ENCODE measurements at regions not wholly inside any gene's neighbourhood (a gene's known extent, or its start where the extent isn't known, plus 50 kb on each side); places are given as distances from the start of the nearest gene placed in this dataset.
A peak's percentile ranks its signal among the peaks of the same experiment; 100 is the strongest.

GRCh38 chr3:104519468-104520227 is 847.1 kb upstream of the ALCAM start:
- Histone ChIP-seq H3K4me1 (no peaks in the 10 kb centered on the region), H3K9me3 (no peaks in the 10 kb centered on the region), H3K4me3 (no peak overlapping the region), H3K27ac (no peak overlapping the region), H3K36me3 (no peaks in the 10 kb centered on the region), H3K27me3 (no peaks in the 10 kb centered on the region)
- ATAC-seq = no peak
- WGBS, 4 donors = 26 to 48% (median 34%) methylated on average over 4 of the region's 4 CpGs
- intact Hi-C loops (cut with DNase I) = no loop called here
- DNase-seq = no peak
- TF ChIP-seq POLR2A (IDR thresholded peaks at IDR 0.05) = no peak

- TF ChIP-seq CTCF (IDR thresholded peaks at IDR 0.05) (no peak), POLR2A (IDR thresholded peaks at IDR 0.05) (no peak)
- 61 to 74% (median 68%) methylated on average over 3 of the region's 3 CpGs for WGBS, 4 donors
- Histone ChIP-seq H3K4me3 (no peak overlapping the region), H3K27ac (no peak overlapping the region), H3K36me3 (no peaks in the 10 kb centered on the region), H3K27me3 (no peaks in the 10 kb centered on the region), H3K4me1 (no peaks in the 10 kb centered on the region), H3K9me3 (no peaks in the 10 kb centered on the region)
- ATAC-seq (no peak), DNase-seq (no peak)
- intact Hi-C loops (cut with DNase I) = no loop called here
Measured at GRCh38 chr3:104520228-104520655, 846.5 kb upstream of the ALCAM start.

- no peaks in the 10 kb centered on the region for H3K36me3 ChIP-seq
- ATAC-seq (no peak), DNase-seq (peak in 1 of 5 donors; percentile 33)
- 65 to 75% (median 71%) methylated on average over 7 of the region's 7 CpGs for WGBS, 4 donors
- H3K27me3 ChIP-seq = no peaks in the 10 kb centered on the region
- intact Hi-C loops (cut with DNase I) = no loop called here
- H3K4me1 ChIP-seq = no peaks in the 10 kb centered on the region
- H3K4me3 ChIP-seq = no peak overlapping the region
- no peak for TF ChIP-seq POLR2A (IDR thresholded peaks at IDR 0.05)
- no peak for TF ChIP-seq CTCF (IDR thresholded peaks at IDR 0.05)
- no peaks in the 10 kb centered on the region for H3K9me3 ChIP-seq
- no peak overlapping the region for H3K27ac ChIP-seq
Measured at GRCh38 chr3:104521606-104522336, 844.9 kb upstream of the ALCAM start.

- no peak for TF ChIP-seq POLR2A (IDR thresholded peaks at IDR 0.05)
- no peak for TF ChIP-seq CTCF (IDR thresholded peaks at IDR 0.05)
- Histone ChIP-seq H3K27ac (no peak overlapping the region), H3K4me1 (no peaks in the 10 kb centered on the region), H3K27me3 (no peaks in the 10 kb centered on the region), H3K4me3 (no peak overlapping the region), H3K36me3 (no peaks in the 10 kb centered on the region), H3K9me3 (no peaks in the 10 kb centered on the region)
- DNase-seq = no peak
- intact Hi-C loops (cut with DNase I) = no loop called here
- ATAC-seq = no peak
- 55 to 77% (median 61%) methylated on average over 6 of the region's 6 CpGs for whole genome bisulfite sequencing, 4 donors
Measured at GRCh38 chr3:104523136-104523535, 843.6 kb upstream of the ALCAM start.
